Spleen (tissue), 11 donors: ENCODE measurements at regions not wholly inside any gene's neighbourhood (a gene's known extent, or its start where the extent isn't known, plus 50 kb on each side); places are given as distances from the start of the nearest gene placed in this dataset.

Experiments used
- DNase-seq: peaks from one replicate; pipeline ENCODE4 v3.0.0-alpha.2; 2020
- H3K27ac ChIP-seq, 8 donors: fragments of 200-600 bp; sonication (generic) in 7 of 8; 1 replicate in 4 of 8; 2 replicates in 4 of 8; pipeline versions ENCODE4 v1.5.0 to v1.8.0; 2016 to 2021; ENCODE audit warnings: inconsistent platforms in 4 of 8, mild to moderate bottlenecking in 4 of 8, moderate library complexity in 1 of 8
- H3K27me3 ChIP-seq, 7 donors: fragments of 200-600 bp; sonication (generic) in 6 of 7; replicated peaks in 1 of 7; 1 replicate in 4 of 7; 2 replicates in 3 of 7; pipeline versions ENCODE4 v1.5.0 to v1.8.0; 2016 to 2021; ENCODE audit warnings: inconsistent platforms in 3 of 7, mild to moderate bottlenecking in 1 of 7
- H3K36me3 ChIP-seq, 6 donors: fragments of 200-600 bp; sonication (generic) in 5 of 6; 1 replicate in 4 of 6; 2 replicates in 2 of 6; pipeline versions ENCODE4 v1.5.0 to v1.8.0; 2016 to 2021; ENCODE audit warnings: inconsistent platforms in 2 of 6
- H3K4me1 ChIP-seq, 6 donors: fragments of 200-600 bp; sonication (generic) in 5 of 6; 1 replicate in 3 of 6; 2 replicates in 3 of 6; pipeline versions ENCODE4 v1.5.0 to v1.8.0; 2016 to 2021; ENCODE audit warnings: inconsistent platforms in 3 of 6
- H3K4me3 ChIP-seq, 8 donors: fragments of 200-600 bp; sonication (generic) in 7 of 8; 1 replicate in 4 of 8; 2 replicates in 4 of 8; pipeline versions ENCODE4 v1.5.0 to v1.8.0; 2016 to 2021; ENCODE audit warnings: inconsistent platforms in 4 of 8, mild to moderate bottlenecking in 4 of 8, moderate library complexity in 2 of 8
- H3K9me3 ChIP-seq, 8 donors: fragments of 200-600 bp; sonication (generic) in 7 of 8; 1 replicate in 4 of 8; 2 replicates in 4 of 8; pipeline versions ENCODE4 v1.5.0 to v1.8.0; 2016 to 2021; ENCODE audit warnings: inconsistent platforms in 4 of 8
- CTCF ChIP-seq, 11 experiments: fragments of 200-600 bp in 7 of 11; fragments of 450-650 bp in 4 of 11; sonication (generic) in 4 of 11; IDR thresholded peaks in 8 of 11; conservative IDR thresholded peaks in 3 of 11; 1 replicate in 7 of 11; 2 replicates in 4 of 11; pipeline versions ENCODE4 v1.4.0 to v1.8.0; 2016 to 2021; ENCODE audit warnings: antibody characterized with exemption in 11 of 11, inconsistent platforms in 4 of 11, mild to moderate bottlenecking in 1 of 11
- POLR2A ChIP-seq, 3 donors: fragments of 450-650 bp; IDR thresholded peaks; one replicate each; pipeline ENCODE4 v1.5.1; 2017; ENCODE audit warnings: antibody characterized with exemption in 3 of 3, mild to moderate bottlenecking in 1 of 3
- POLR2AphosphoS5 ChIP-seq, 3 donors: sonication (generic); formaldehyde crosslinking; IDR thresholded peaks; one replicate each; pipeline ENCODE4 v1.5.1; 2017; ENCODE audit warnings: antibody characterized with exemption in 3 of 3
- WGBS, 5 donors: extraction: QIAGEN DNeasy Blood & Tissue Kit in 3 of 5; methylation state at CpG; one replicate each; pipeline versions ENCODE4 v1.1.5 to v1.1.7; 2013 to 2018; 5-methylcytosine and 5-hydroxymethylcytosine counted together
- intact Hi-C: fragments of 100-400 bp; cut with DNase I; formaldehyde crosslinking; loops from one replicate; pipeline ENCODE4 v1.15.0; 2023; ENCODE audit warnings: low total_unique reads
- donor health status: healthy with polysubstance abuse.
- donor health status: DM: no; HTN: no; CAD: no; lungs with moderate emphysema.
- donor health status: DM: no; HTN: no; CAD: no.
- donor health status: Bipolar disorder and iron deficiency.
- donor health status: healthy.
- donor health status: DM: no; HTN: no; CAD: no.
- donor health status: DM: yes; HTN: yes; CAD: no.

DNA sequence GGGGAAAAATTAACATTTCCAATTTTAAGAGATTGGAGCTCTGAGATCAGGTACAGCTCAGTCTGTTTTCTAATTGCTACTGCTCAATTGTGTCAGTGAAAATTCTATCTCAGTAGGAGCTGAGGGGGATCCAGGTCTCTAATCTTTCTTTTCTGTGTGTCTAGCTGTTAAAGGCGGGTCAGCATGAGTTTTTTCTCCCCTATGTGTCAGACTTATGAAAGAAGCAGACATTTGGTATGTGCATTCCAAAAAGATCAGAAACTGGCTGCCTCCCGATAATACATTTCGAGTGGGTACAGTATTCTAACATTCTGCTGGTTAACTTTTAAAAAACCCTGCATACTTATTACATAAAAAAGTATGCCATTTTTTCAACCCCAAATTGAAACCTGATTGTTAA is 72.4 kb downstream of the PCDH7 start:
- no peaks in the 10 kb centered on the region for H3K36me3 ChIP-seq
- intact Hi-C loops = no loop called here
- no peak for TF ChIP-seq POLR2AphosphoS5 (IDR thresholded peaks at IDR 0.05)
- TF ChIP-seq CTCF (IDR thresholded peaks at IDR 0.05 in 8 of 11, conservative IDR thresholded peaks at IDR 0.05 in 3 of 11) = no peak
- no peak for TF ChIP-seq POLR2A (IDR thresholded peaks at IDR 0.05)

DNA sequence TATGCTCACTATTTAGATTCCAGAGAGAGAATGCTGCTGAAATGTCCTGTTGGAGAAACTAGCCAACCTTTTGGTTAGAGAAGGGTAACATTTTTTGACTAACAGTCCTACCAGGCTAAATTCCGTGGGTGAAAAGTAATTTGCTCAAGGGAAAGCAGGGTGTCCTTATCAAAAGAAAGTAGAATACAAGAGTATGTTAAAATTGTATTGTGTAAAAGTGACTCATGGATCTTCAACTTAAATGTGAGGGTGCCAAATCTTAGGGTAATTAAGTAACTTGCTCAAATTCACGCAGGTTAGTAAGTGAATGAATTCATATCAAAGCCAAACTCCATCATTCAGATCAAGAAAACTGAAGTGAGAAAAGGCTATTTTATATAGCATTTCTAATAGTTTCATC is 81.7 kb downstream of the PCDH7 start:
- Histone ChIP-seq H3K36me3 (no peaks in the 10 kb centered on the region), H3K27ac (peak overlapping the region in 5 of 8 donors; percentile 3 to 50 (median 22)), H3K4me3 (no peak overlapping the region), H3K27me3 (no peaks in the 10 kb centered on the region), H3K4me1 (no peaks in the 10 kb centered on the region), H3K9me3 (peaks cover 0 to 20% (median 7%) of the 10 kb centered on the region in 8 donors)
- no peak for DNase-seq
- TF ChIP-seq POLR2AphosphoS5 (IDR thresholded peaks at IDR 0.05) = no peak
- no peak for TF ChIP-seq CTCF (IDR thresholded peaks at IDR 0.05 in 8 of 11, conservative IDR thresholded peaks at IDR 0.05 in 3 of 11)
- no peak for TF ChIP-seq POLR2A (IDR thresholded peaks at IDR 0.05)
- 74 to 94% (median 85%) methylated on average over 2 of the region's 2 CpGs for WGBS, 5 donors
- intact Hi-C loops = no loop called here

More for the DNA sequence above, 72.4 kb downstream of the PCDH7 start:
- Histone ChIP-seq H3K4me1 (peaks cover 0 to 8% (median 0%) of the 10 kb centered on the region in 6 donors), H3K27ac (no peak overlapping the region), H3K27me3 (no peaks in the 10 kb centered on the region), H3K4me3 (no peak overlapping the region), H3K9me3 (no peaks in the 10 kb centered on the region)
- 77 to 91% (median 83%) methylated on average over 3 of the region's 3 CpGs for WGBS, 5 donors
- no peak for DNase-seq

DNA sequence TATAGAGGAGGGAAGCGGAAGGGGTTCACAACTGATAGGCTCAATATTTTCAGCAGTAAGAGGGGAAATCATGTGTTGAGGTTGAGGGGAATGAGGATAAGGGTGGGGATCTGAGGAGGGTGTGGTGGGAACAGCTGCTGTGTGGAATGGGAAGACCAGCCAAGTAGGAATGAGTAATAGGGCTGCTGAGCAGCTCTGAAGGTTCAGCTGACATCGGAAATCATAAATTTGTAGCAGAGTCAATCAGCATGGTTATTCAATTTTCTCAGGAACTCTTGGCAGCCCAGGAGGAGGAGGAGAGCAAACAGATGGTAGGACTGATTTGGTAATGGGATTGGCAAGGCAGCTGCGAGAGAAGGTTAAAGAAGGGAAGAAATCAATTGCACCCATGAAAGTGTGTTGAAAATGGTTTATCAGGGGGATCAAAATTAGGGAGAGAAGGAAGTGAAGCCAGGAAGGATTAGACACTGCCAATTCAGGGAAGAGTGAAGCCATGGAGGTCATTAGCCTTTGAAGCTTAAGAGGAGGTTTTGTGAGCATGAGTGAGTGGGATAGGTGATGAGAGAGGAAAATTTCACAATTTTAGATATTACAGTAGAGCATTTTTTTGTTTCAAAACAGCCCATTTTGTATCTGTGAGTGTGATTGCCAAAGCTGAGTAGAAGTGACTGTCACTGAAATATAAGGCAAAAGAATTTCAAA is 82.6 kb downstream of the PCDH7 start:
- intact Hi-C loops = no loop called here
- Histone ChIP-seq H3K9me3 (peaks cover 0 to 20% (median 7%) of the 10 kb centered on the region in 8 donors), H3K4me1 (no peaks in the 10 kb centered on the region), H3K27ac (peak overlapping the region in 6 of 8 donors; percentile 3 to 50 (median 20)), H3K27me3 (no peaks in the 10 kb centered on the region), H3K4me3 (no peak overlapping the region), H3K36me3 (no peaks in the 10 kb centered on the region)
- 51 to 78% (median 70%) methylated on average over 3 of the region's 3 CpGs for WGBS, 5 donors
- TF ChIP-seq CTCF (IDR thresholded peaks at IDR 0.05 in 8 of 11, conservative IDR thresholded peaks at IDR 0.05 in 3 of 11) (no peak), POLR2AphosphoS5 (IDR thresholded peaks at IDR 0.05) (peak in 1 of 3 donors; percentile 10), POLR2A (IDR thresholded peaks at IDR 0.05) (no peak)
- DNase-seq = no peak

DNA sequence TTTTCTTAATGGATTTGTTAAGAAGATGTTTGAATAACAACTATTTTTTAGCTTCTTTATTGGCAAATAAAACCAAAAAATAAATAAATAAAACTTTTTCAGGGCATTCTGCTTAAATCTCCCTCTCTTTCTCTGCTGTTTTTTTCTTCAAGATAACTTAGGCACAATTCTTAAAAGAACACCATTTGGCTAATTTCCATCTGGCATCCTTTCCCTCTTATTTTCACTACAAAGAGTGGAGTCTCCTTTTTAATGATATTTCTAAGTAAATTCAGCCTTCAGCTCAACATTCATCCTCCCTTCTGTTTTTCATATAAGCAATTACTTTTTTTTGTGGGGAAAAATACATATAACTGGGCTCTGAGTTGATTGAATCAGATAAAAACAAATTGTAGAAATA is 88.1 kb downstream of the PCDH7 start:
- DNase-seq = no peak
- no peaks in the 10 kb centered on the region for H3K4me1 ChIP-seq
- TF ChIP-seq CTCF (IDR thresholded peaks at IDR 0.05 in 8 of 11, conservative IDR thresholded peaks at IDR 0.05 in 3 of 11) (no peak), POLR2AphosphoS5 (IDR thresholded peaks at IDR 0.05) (no peak), POLR2A (IDR thresholded peaks at IDR 0.05) (no peak)
- peaks cover 0 to 20% (median 7%) of the 10 kb centered on the region in 8 donors for H3K9me3 ChIP-seq
- intact Hi-C loops = no loop called here
- no peaks in the 10 kb centered on the region for H3K36me3 ChIP-seq
- H3K27ac ChIP-seq = peak overlapping the region in 5 of 8 donors; percentile 10 to 74 (median 52)
- H3K4me3 ChIP-seq = no peak overlapping the region
- no peaks in the 10 kb centered on the region for H3K27me3 ChIP-seq
